Neural cell (in vitro differentiated cells): ENCODE measurements at regions not wholly inside any gene's neighbourhood (a gene's known extent, or its start where the extent isn't known, plus 50 kb on each side); places are given as distances from the start of the nearest gene placed in this dataset.

Source experiments
- H2AFZ ChIP-seq: fragments of 200-600, 300-800 bp; sonication (generic), shearing (Covaris generic); 2 replicates; pipeline ENCODE4 v1.6.0; 2014; ENCODE audit warnings: low read depth, mild to moderate bottlenecking, antibody characterized with exemption, low read length, moderate library complexity
- H3F3A ChIP-seq: fragments of 200-600 bp; shearing (Covaris generic); 2 replicates; pipeline ENCODE4 v1.6.1; 2016; ENCODE audit warnings: mild to moderate bottlenecking, moderate library complexity, mixed read lengths, antibody characterized with exemption, low read length; ENCODE audit not compliant: insufficient read depth, poor library complexity, severe bottlenecking
- H3K27ac ChIP-seq: fragments of 200-600, 300-800 bp; sonication (generic), shearing (Covaris generic); 2 replicates; pipeline ENCODE4 v1.5.1; 2014; ENCODE audit warnings: mild to moderate bottlenecking, low read length, moderate library complexity
- H3K27me3 ChIP-seq: fragments of 300-800, 200-600 bp; sonication (generic), shearing (Covaris generic); 2 replicates; pipeline ENCODE4 v1.6.0; 2014; ENCODE audit warnings: mild to moderate bottlenecking, low read depth, low read length, moderate library complexity; ENCODE audit not compliant: insufficient read depth
- H3K36me3 ChIP-seq: fragments of 300-800, 200-600 bp; sonication (generic), shearing (Covaris generic); 2 replicates; pipeline ENCODE4 v1.5.1; 2014; ENCODE audit warnings: mild to moderate bottlenecking, antibody characterized with exemption, low read length, moderate library complexity; ENCODE audit not compliant: insufficient read depth
- H3K4me2 ChIP-seq: fragments of 300-800, 200-600 bp; sonication (generic), shearing (Covaris generic); 2 replicates; pipeline ENCODE4 v1.6.0; 2014; ENCODE audit warnings: mild to moderate bottlenecking, low read length
- H3K4me3 ChIP-seq: fragments of 300-800, 200-600 bp; sonication (generic), shearing (Covaris generic); 2 replicates; pipeline ENCODE4 v1.5.1; 2014; ENCODE audit warnings: mild to moderate bottlenecking, low read length, moderate library complexity
- H3K79me2 ChIP-seq: fragments of 200-600 bp; shearing (Covaris generic); replicated peaks from 2 replicates; pipeline ENCODE4 v1.6.0; 2014; ENCODE audit warnings: mild to moderate bottlenecking, low read length, moderate library complexity; ENCODE audit not compliant: insufficient read depth
- H3K9ac ChIP-seq: fragments of 300-800, 200-600 bp; sonication (generic), shearing (Covaris generic); 2 replicates; pipeline ENCODE4 v1.6.1; 2016; ENCODE audit warnings: mild to moderate bottlenecking, low read length, mixed read lengths
- H3K9me2 ChIP-seq: fragments of 200-600 bp; shearing (Covaris generic); 2 replicates; pipeline ENCODE4 v1.6.1; 2016; ENCODE audit warnings: mild to moderate bottlenecking, low read length, mixed read lengths; ENCODE audit not compliant: insufficient read depth
- H3K9me3 ChIP-seq: fragments of 200-600, 300-800 bp; sonication (generic), shearing (Covaris generic); 2 replicates; pipeline ENCODE4 v1.6.1; 2016; ENCODE audit warnings: mild to moderate bottlenecking, mixed run types, low read length, moderate library complexity, mixed read lengths
- H4K20me1 ChIP-seq: fragments of 200-600 bp; shearing (Covaris generic); 2 replicates; pipeline ENCODE4 v1.6.1; 2016; ENCODE audit warnings: mild to moderate bottlenecking, mixed run types; ENCODE audit not compliant: insufficient read depth
- EP300 ChIP-seq: fragments of 450-650 bp; conservative IDR thresholded peaks from 2 replicates; pipeline ENCODE4 v1.6.1; 2014; ENCODE audit warnings: antibody characterized with exemption, mild to moderate bottlenecking, moderate library complexity; ENCODE audit not compliant: poor library complexity, severe bottlenecking
- EZH2 ChIP-seq: fragments of 200-600, 300-800 bp; shearing (Covaris generic), sonication (generic); IDR thresholded peaks from 2 replicates; pipeline ENCODE4 v1.6.1; 2014; ENCODE audit warnings: antibody characterized with exemption, low read length, borderline replicate concordance, mild to moderate bottlenecking; ENCODE audit not compliant: insufficient read depth, poor library complexity, severe bottlenecking
- MXI1 ChIP-seq: fragments of 450-650 bp; conservative IDR thresholded peaks from 2 replicates; pipeline ENCODE4 v1.6.1; 2014; ENCODE audit warnings: antibody characterized with exemption, mild to moderate bottlenecking; ENCODE audit not compliant: poor library complexity, severe bottlenecking
- POLR2AphosphoS5 ChIP-seq: IDR thresholded peaks from 2 replicates; pipeline ENCODE4 v1.6.1; 2012
- RAD21 ChIP-seq: fragments of 450-650 bp; conservative IDR thresholded peaks from 2 replicates; pipeline ENCODE4 v1.6.1; 2014; ENCODE audit warnings: antibody characterized with exemption, mild to moderate bottlenecking, moderate library complexity
- SMC3 ChIP-seq: fragments of 450-650 bp; conservative IDR thresholded peaks from 2 replicates; pipeline ENCODE4 v1.6.1; 2014; ENCODE audit warnings: antibody characterized with exemption, mild to moderate bottlenecking, moderate library complexity; ENCODE audit not compliant: poor library complexity
- TAF1 ChIP-seq: IDR thresholded peaks from 2 replicates; pipeline ENCODE4 v1.6.1; 2012; ENCODE audit warnings: low read depth
- TF ChIP-seq, protein P1 (sequence below): fragments of 450-650 bp; IDR thresholded peaks from 2 replicates; pipeline ENCODE4 v1.5.1; 2014; ENCODE audit warnings: antibody characterized with exemption, mild to moderate bottlenecking, moderate library complexity; ENCODE audit not compliant: poor library complexity, severe bottlenecking
- TF ChIP-seq, protein P2 (sequence below): IDR thresholded peaks from 2 replicates; pipeline ENCODE4 v1.6.1; 2012; ENCODE audit warnings: borderline replicate concordance

GRCh38 chr2:48210189-48210588 is 104.3 kb upstream of the FOXN2 start:
- TF ChIP-seq EZH2 (no peak), POLR2AphosphoS5 (no peak), MXI1 (no peak), SMC3 (no peak), EP300 (no peak), TAF1 (no peak)
- TF ChIP-seq, protein P1, sequence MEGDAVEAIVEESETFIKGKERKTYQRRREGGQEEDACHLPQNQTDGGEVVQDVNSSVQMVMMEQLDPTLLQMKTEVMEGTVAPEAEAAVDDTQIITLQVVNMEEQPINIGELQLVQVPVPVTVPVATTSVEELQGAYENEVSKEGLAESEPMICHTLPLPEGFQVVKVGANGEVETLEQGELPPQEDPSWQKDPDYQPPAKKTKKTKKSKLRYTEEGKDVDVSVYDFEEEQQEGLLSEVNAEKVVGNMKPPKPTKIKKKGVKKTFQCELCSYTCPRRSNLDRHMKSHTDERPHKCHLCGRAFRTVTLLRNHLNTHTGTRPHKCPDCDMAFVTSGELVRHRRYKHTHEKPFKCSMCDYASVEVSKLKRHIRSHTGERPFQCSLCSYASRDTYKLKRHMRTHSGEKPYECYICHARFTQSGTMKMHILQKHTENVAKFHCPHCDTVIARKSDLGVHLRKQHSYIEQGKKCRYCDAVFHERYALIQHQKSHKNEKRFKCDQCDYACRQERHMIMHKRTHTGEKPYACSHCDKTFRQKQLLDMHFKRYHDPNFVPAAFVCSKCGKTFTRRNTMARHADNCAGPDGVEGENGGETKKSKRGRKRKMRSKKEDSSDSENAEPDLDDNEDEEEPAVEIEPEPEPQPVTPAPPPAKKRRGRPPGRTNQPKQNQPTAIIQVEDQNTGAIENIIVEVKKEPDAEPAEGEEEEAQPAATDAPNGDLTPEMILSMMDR: no peak
- Histone ChIP-seq H2AFZ (no peak overlapping the region), H3K27ac (no peak overlapping the region), H3K36me3 (no peaks in the 10 kb centered on the region), H3K9me3 (no peaks in the 10 kb centered on the region), H3F3A (no peaks in the 10 kb centered on the region), H3K9ac (no peak overlapping the region), H3K4me2 (no peak overlapping the region), H3K9me2 (no peaks in the 10 kb centered on the region), H3K79me2 (no peaks in the 10 kb centered on the region), H3K27me3 (no peaks in the 10 kb centered on the region), H4K20me1 (no peaks in the 10 kb centered on the region), H3K4me3 (no peak overlapping the region)

GRCh38 chr2:48213646-48214045 is 100.8 kb upstream of the FOXN2 start:
- Histone ChIP-seq H3K27me3 (no peaks in the 10 kb centered on the region), H3K9ac (no peak overlapping the region), H2AFZ (no peak overlapping the region), H3K4me3 (no peak overlapping the region), H3K79me2 (no peaks in the 10 kb centered on the region), H3K4me2 (no peak overlapping the region), H4K20me1 (no peaks in the 10 kb centered on the region), H3K9me3 (no peaks in the 10 kb centered on the region), H3K27ac (no peak overlapping the region), H3K36me3 (no peaks in the 10 kb centered on the region), H3F3A (no peaks in the 10 kb centered on the region), H3K9me2 (no peaks in the 10 kb centered on the region)
- TF ChIP-seq, protein P2, sequence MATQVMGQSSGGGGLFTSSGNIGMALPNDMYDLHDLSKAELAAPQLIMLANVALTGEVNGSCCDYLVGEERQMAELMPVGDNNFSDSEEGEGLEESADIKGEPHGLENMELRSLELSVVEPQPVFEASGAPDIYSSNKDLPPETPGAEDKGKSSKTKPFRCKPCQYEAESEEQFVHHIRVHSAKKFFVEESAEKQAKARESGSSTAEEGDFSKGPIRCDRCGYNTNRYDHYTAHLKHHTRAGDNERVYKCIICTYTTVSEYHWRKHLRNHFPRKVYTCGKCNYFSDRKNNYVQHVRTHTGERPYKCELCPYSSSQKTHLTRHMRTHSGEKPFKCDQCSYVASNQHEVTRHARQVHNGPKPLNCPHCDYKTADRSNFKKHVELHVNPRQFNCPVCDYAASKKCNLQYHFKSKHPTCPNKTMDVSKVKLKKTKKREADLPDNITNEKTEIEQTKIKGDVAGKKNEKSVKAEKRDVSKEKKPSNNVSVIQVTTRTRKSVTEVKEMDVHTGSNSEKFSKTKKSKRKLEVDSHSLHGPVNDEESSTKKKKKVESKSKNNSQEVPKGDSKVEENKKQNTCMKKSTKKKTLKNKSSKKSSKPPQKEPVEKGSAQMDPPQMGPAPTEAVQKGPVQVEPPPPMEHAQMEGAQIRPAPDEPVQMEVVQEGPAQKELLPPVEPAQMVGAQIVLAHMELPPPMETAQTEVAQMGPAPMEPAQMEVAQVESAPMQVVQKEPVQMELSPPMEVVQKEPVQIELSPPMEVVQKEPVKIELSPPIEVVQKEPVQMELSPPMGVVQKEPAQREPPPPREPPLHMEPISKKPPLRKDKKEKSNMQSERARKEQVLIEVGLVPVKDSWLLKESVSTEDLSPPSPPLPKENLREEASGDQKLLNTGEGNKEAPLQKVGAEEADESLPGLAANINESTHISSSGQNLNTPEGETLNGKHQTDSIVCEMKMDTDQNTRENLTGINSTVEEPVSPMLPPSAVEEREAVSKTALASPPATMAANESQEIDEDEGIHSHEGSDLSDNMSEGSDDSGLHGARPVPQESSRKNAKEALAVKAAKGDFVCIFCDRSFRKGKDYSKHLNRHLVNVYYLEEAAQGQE: no peak
- TF ChIP-seq, protein P1: no peak
- no peak for TF ChIP-seq MXI1
- TF ChIP-seq POLR2AphosphoS5: no peak
- no peak for TF ChIP-seq SMC3
- TF ChIP-seq EP300: no peak
- TF ChIP-seq RAD21: no peak
- no peak for TF ChIP-seq EZH2
- TF ChIP-seq TAF1: no peak
